SK-MEL-5 (cell line): ENCODE measurements at regions not wholly inside any gene's neighbourhood (a gene's known extent, or its start where the extent isn't known, plus 50 kb on each side); places are given as distances from the start of the nearest gene placed in this dataset.

ENCODE experiments used
- DNase-seq: peaks from one replicate; pipeline ENCODE4 v3.0.0-alpha.2; 2016; ENCODE audit warnings: low read depth, low spot score
- in situ Hi-C: cut with HindIII; loops from 2 replicates; pipeline ENCODE4 v1.10.0; 2016; ENCODE audit warnings: low sequenced_read_pairs, high pct_unique_total_duplicates, low pct_unique_long_range_greater_than_20kb

- in situ Hi-C loops = no loop called here
- no peak for DNase-seq
Observed at GRCh38 chr13:26973295-26973694, 198.3 kb downstream of the USP12 start.

GRCh38 chr13:26971990-26972887 is 199.4 kb downstream of the USP12 start:
- in situ Hi-C loops = no loop called here
- DNase-seq = peak; percentile 46

GRCh38 chr13:26968431-26969341 is 202.9 kb downstream of the USP12 start:
- peak; percentile 34 for DNase-seq
- in situ Hi-C loops = no loop called here

GRCh38 chr13:26967119-26968038 is 204.2 kb downstream of the USP12 start:
- in situ Hi-C loops = no loop called here
- no peak for DNase-seq

GRCh38 chr13:26966701-26967080 is 204.9 kb downstream of the USP12 start:
- in situ Hi-C loops = no loop called here
- DNase-seq = no peak

- DNase-seq = no peak
- in situ Hi-C loops = no loop called here
Observed at GRCh38 chr13:26965952-26966700, 205.5 kb downstream of the USP12 start.

GRCh38 chr13:26964278-26965250 is 204.0 kb upstream of the GPR12 start:
- in situ Hi-C loops = no loop called here
- no peak for DNase-seq

- no peak for DNase-seq
- in situ Hi-C loops = no loop called here
Observed at GRCh38 chr13:26962671-26963070, 202.1 kb upstream of the GPR12 start.

- in situ Hi-C loops = no loop called here
- no peak for DNase-seq
Observed at GRCh38 chr13:26961890-26962615, 201.5 kb upstream of the GPR12 start.

- no peak for DNase-seq
- in situ Hi-C loops = no loop called here
Observed at GRCh38 chr13:26957182-26957581, 196.6 kb upstream of the GPR12 start.

- no peak for DNase-seq
- in situ Hi-C loops = no loop called here
Observed at GRCh38 chr13:26956522-26957142, 196.0 kb upstream of the GPR12 start.

- in situ Hi-C loops = no loop called here
- no peak for DNase-seq
Observed at GRCh38 chr13:26954976-26955375, 194.4 kb upstream of the GPR12 start.

- in situ Hi-C loops = no loop called here
- DNase-seq = no peak
Observed at GRCh38 chr13:26953291-26953690, 192.7 kb upstream of the GPR12 start.

- no peak for DNase-seq
- in situ Hi-C loops = no loop called here
Observed at GRCh38 chr13:26952551-26953143, 192.1 kb upstream of the GPR12 start.
